Nephron progenitor cell (in vitro differentiated cells): ENCODE measurements at regions not wholly inside any gene's neighbourhood (a gene's known extent, or its start where the extent isn't known, plus 50 kb on each side); places are given as distances from the start of the nearest gene placed in this dataset.

Experiments
- DNase-seq: peaks from one replicate; pipeline ENCODE4 v3.0.0; 2021
- H3K27ac Mint-ChIP-seq: 2 replicates; pipeline ENCODE4 v1.8.0; 2021; ENCODE audit warnings: mild to moderate bottlenecking, moderate library complexity, mixed read lengths
- H3K27me3 Mint-ChIP-seq: 2 replicates; pipeline ENCODE4 v1.8.0; 2021; ENCODE audit warnings: mild to moderate bottlenecking, low read depth, mixed read lengths; ENCODE audit not compliant: poor library complexity
- H3K36me3 Mint-ChIP-seq: 2 replicates; pipeline ENCODE4 v1.8.0; 2021; ENCODE audit warnings: low read depth, mixed read lengths
- H3K4me1 Mint-ChIP-seq: 2 replicates; pipeline ENCODE4 v1.8.0; 2021; ENCODE audit warnings: mixed read lengths
- H3K4me3 Mint-ChIP-seq: 2 replicates; pipeline ENCODE4 v1.8.0; 2021; ENCODE audit warnings: mild to moderate bottlenecking, moderate library complexity, mixed read lengths
- H3K9me3 Mint-ChIP-seq: 2 replicates; pipeline ENCODE4 v1.8.0; 2021; ENCODE audit warnings: mild to moderate bottlenecking, moderate library complexity, mixed read lengths
- TF ChIP-seq, protein P1 (sequence below): fragments of 200-600 bp; sonication (generic); IDR thresholded peaks from 2 replicates; pipeline ENCODE4 v1.5.0; 2021; ENCODE audit warnings: antibody characterized with exemption

- TF ChIP-seq, protein P1, sequence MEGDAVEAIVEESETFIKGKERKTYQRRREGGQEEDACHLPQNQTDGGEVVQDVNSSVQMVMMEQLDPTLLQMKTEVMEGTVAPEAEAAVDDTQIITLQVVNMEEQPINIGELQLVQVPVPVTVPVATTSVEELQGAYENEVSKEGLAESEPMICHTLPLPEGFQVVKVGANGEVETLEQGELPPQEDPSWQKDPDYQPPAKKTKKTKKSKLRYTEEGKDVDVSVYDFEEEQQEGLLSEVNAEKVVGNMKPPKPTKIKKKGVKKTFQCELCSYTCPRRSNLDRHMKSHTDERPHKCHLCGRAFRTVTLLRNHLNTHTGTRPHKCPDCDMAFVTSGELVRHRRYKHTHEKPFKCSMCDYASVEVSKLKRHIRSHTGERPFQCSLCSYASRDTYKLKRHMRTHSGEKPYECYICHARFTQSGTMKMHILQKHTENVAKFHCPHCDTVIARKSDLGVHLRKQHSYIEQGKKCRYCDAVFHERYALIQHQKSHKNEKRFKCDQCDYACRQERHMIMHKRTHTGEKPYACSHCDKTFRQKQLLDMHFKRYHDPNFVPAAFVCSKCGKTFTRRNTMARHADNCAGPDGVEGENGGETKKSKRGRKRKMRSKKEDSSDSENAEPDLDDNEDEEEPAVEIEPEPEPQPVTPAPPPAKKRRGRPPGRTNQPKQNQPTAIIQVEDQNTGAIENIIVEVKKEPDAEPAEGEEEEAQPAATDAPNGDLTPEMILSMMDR, result no peak
- no peaks in the 10 kb centered on the region for H3K9me3 Mint-ChIP-seq
- H3K36me3 Mint-ChIP-seq, result no peaks in the 10 kb centered on the region
- peak; percentile 24 for DNase-seq
- H3K27me3 Mint-ChIP-seq, result peaks cover 11% of the 10 kb centered on the region
- H3K27ac Mint-ChIP-seq, result no peak overlapping the region
- no peaks in the 10 kb centered on the region for H3K4me1 Mint-ChIP-seq
- no peak overlapping the region for H3K4me3 Mint-ChIP-seq
Measured at GRCh38 chr7:131196803-131197202, 130.9 kb upstream of the MKLN1 start.

DNA sequence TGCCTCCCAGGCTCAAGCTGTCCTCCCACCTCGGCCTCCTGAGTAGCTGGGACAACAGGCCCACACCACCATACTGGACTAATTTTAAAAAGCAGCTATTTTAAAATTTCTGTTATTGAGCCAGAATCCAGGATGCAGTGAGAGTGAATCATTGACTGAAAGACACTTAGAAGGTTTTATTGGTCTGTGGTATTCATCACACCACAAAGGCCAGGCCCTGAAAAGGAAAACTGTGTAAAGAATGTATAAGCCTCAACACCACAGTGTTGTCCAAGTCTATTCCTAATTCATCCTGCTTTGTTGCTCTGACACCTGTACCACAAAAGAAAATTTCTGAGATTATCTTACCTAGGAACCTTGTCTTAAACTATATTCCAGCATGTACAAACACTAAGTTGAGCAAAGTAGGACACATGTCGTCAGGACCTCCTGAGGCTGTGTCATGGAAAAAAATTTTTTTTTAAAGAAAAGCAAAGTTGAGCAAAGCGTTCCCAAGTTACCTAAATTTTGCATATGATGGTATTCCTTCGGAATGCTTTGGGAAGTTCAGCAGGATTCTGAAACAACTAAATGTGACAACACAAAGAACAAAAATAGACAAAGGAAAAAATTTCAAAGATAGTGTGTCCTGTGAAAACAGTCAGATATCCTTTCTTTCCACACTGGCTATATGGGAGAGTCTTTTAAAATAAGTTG lies 129.6 kb upstream of the MKLN1 start:
- DNase-seq, result no peak
- TF ChIP-seq, protein P1, result no peak
- no peaks in the 10 kb centered on the region for H3K36me3 Mint-ChIP-seq
- H3K4me3 Mint-ChIP-seq, result no peak overlapping the region
- H3K27me3 Mint-ChIP-seq, result peaks cover 11% of the 10 kb centered on the region
- no peaks in the 10 kb centered on the region for H3K4me1 Mint-ChIP-seq
- no peaks in the 10 kb centered on the region for H3K9me3 Mint-ChIP-seq
- no peak overlapping the region for H3K27ac Mint-ChIP-seq

GRCh38 chr7:131202451-131202850 lies 125.2 kb upstream of the MKLN1 start:
- H3K27me3 Mint-ChIP-seq, result peaks cover 9% of the 10 kb centered on the region
- H3K4me3 Mint-ChIP-seq, result no peak overlapping the region
- H3K9me3 Mint-ChIP-seq, result no peaks in the 10 kb centered on the region
- no peak for DNase-seq
- H3K27ac Mint-ChIP-seq, result no peak overlapping the region
- no peaks in the 10 kb centered on the region for H3K4me1 Mint-ChIP-seq
- H3K36me3 Mint-ChIP-seq, result no peaks in the 10 kb centered on the region
- TF ChIP-seq, protein P1, result no peak

- no peak for DNase-seq
- peaks cover 11% of the 10 kb centered on the region for H3K27me3 Mint-ChIP-seq
- H3K9me3 Mint-ChIP-seq, result no peaks in the 10 kb centered on the region
- no peak overlapping the region for H3K4me3 Mint-ChIP-seq
- H3K36me3 Mint-ChIP-seq, result no peaks in the 10 kb centered on the region
- H3K27ac Mint-ChIP-seq, result no peak overlapping the region
- TF ChIP-seq, protein P1, result no peak
- H3K4me1 Mint-ChIP-seq, result no peaks in the 10 kb centered on the region
Measured at GRCh38 chr7:131203291-131203976, 124.2 kb upstream of the MKLN1 start.

DNA sequence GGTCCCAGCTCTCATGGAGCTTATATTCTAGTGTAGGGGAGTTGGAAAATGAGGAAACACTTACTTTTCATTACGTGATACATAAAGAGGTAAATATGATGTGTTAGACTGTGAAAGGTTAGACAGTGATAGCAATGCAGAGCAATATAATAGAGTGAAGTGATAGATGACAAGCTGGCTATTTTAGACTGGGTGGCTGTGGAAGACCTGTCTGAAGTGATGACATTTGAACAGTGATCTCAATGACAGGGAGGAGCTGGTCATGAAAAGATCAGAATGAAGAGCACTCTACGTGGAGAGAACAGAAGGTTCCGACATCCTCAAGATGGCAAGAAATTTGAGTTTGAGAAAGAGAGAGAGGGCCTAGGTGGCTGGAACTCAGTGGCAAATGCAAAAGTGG lies 118.9 kb upstream of the MKLN1 start:
- Mint-ChIP-seq H3K27me3 (peaks cover 3% of the 10 kb centered on the region), H3K36me3 (no peaks in the 10 kb centered on the region), H3K9me3 (no peaks in the 10 kb centered on the region), H3K27ac (no peak overlapping the region), H3K4me1 (no peaks in the 10 kb centered on the region), H3K4me3 (no peak overlapping the region)
- TF ChIP-seq, protein P1, result no peak
- DNase-seq, result no peak

DNA sequence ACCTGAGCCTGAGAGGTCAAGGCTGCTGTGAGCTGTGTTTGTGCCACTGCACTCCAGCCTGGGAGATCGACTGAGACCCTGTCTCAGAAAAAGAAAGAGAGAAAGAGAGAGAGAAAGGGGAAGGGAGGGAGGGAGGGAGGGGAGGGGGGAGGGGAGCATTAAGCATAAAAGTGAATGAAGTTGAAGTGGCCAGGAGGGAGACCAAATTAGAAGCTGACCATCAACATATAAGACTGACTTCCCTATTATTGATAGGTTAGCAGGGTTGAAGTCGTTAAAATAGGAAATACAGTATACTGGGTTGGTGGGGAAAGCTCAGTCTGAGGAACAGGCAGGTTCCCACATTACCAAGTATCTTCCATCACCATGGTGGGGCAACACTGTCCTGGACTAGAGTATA lies 117.1 kb upstream of the MKLN1 start:
- Mint-ChIP-seq H3K36me3 (no peaks in the 10 kb centered on the region), H3K9me3 (no peaks in the 10 kb centered on the region), H3K27me3 (peaks cover 3% of the 10 kb centered on the region), H3K4me1 (no peaks in the 10 kb centered on the region), H3K27ac (no peak overlapping the region), H3K4me3 (no peak overlapping the region)
- no peak for DNase-seq
- TF ChIP-seq, protein P1, result no peak
